Right atrium auricular region (tissue), 2 donors: ENCODE measurements at regions not wholly inside any gene's neighbourhood (a gene's known extent, or its start where the extent isn't known, plus 50 kb on each side); places are given as distances from the start of the nearest gene placed in this dataset.

ENCODE experiments used
- DNase-seq: peaks from one replicate; pipeline ENCODE4 v3.0.0-alpha.2; 2019; ENCODE audit warnings: low spot score
- H3K27ac ChIP-seq, 2 donors: fragments of 200-600 bp; sonication (generic); 1 replicate in 1 of 2; 2 replicates in 1 of 2; pipeline ENCODE4 v1.5.1; 2016 to 2019
- H3K27me3 ChIP-seq, 2 donors: fragments of 200-600 bp; sonication (generic); one replicate each; pipeline versions ENCODE4 v1.5.1 to v1.6.0; 2017 to 2019
- H3K36me3 ChIP-seq: fragments of 200-600 bp; sonication (generic); one replicate; pipeline ENCODE4 v1.5.1; 2016
- H3K4me1 ChIP-seq, 2 donors: fragments of 200-600 bp; sonication (generic); one replicate each; pipeline versions ENCODE4 v1.5.1 to v1.6.0; 2017 to 2019
- H3K4me3 ChIP-seq, 2 donors: fragments of 200-600 bp; sonication (generic); 1 replicate in 1 of 2; 2 replicates in 1 of 2; pipeline ENCODE4 v1.5.1; 2017 to 2019; ENCODE audit warnings: mild to moderate bottlenecking in 1 of 2, moderate library complexity in 1 of 2
- H3K9me3 ChIP-seq, 2 donors: fragments of 200-600 bp; sonication (generic); one replicate each; pipeline ENCODE4 v1.5.1; 2019
- TF ChIP-seq, protein P1 (sequence below), 2 donors: fragments of 200-600 bp; sonication (generic); IDR thresholded peaks; one replicate each; pipeline ENCODE4 v1.5.1; 2019; ENCODE audit warnings: antibody characterized with exemption in 2 of 2

DNA sequence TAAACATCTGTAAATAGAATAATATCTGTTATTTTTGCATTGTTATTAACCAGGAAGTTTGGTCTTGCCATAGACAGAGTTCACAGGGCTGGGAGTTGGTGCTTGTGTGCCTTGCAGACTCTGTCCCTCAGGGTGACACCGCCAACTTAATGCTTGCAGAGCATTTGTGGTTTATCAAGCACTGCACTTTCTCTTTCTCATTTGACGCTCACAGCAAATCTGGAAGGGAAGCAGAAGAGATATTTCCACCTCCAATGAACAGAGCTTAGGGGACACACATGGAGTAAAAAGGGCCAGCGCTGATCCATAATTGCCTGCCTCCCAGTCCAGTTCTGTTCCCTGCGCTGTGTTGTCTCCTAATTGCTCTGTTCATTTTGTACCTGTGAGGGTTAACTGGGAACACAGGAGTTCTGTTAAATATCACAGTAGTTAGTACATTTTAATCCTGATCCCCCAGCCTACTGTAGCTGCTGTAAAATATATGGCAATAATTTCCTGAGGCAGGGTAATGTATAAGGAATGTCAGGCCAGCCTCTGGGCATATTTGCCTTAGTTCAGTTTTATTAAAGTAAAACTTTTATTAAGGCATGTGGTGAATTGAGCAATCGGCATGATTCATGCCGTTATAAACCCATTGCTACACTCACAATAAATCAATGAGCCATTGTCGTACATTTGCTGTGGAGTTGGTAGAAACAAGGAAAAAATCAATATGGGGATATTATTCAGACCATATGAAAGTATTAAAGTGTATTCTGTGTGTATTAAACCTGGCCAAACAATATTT, 182.5 kb upstream of the OSR1 start:
- H3K36me3 ChIP-seq, result no peaks in the 10 kb centered on the region
- TF ChIP-seq, protein P1, sequence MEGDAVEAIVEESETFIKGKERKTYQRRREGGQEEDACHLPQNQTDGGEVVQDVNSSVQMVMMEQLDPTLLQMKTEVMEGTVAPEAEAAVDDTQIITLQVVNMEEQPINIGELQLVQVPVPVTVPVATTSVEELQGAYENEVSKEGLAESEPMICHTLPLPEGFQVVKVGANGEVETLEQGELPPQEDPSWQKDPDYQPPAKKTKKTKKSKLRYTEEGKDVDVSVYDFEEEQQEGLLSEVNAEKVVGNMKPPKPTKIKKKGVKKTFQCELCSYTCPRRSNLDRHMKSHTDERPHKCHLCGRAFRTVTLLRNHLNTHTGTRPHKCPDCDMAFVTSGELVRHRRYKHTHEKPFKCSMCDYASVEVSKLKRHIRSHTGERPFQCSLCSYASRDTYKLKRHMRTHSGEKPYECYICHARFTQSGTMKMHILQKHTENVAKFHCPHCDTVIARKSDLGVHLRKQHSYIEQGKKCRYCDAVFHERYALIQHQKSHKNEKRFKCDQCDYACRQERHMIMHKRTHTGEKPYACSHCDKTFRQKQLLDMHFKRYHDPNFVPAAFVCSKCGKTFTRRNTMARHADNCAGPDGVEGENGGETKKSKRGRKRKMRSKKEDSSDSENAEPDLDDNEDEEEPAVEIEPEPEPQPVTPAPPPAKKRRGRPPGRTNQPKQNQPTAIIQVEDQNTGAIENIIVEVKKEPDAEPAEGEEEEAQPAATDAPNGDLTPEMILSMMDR (IDR thresholded peaks at IDR 0.05), result no peak
- DNase-seq, result no peak
- H3K4me3 ChIP-seq, result no peak overlapping the region
- H3K4me1 ChIP-seq, result no peaks in the 10 kb centered on the region
- H3K27ac ChIP-seq, result no peak overlapping the region
- no peaks in the 10 kb centered on the region for H3K27me3 ChIP-seq
- H3K9me3 ChIP-seq, result peaks cover 0 to 3% of the 10 kb centered on the region in 2 donors

DNA sequence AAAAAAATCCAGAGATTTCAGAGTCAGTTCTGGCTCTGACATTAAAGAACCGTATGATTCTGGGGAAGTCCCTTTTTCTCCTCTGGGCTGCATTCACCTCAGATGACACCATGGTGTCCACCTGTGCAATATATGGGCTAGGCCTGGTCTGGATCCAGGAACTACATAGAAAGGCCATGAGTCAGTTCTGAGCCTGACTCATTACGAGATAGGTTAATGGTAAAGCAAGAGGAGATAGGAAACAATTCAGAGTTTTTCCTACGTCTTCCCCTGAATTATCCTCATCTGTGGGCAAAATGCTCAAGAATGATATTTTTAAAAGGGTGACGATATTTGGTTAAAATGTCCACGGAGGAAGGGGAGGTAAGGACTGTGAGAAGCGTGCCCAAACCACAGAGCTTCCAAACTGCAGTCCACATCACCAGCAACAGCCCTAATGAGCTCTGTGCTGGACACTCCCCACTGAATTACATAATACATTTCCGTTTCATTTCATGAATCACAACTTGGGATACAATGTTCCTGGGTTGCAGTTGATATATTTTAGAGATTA, 180.1 kb upstream of the OSR1 start:
- peaks cover 0 to 3% of the 10 kb centered on the region in 2 donors for H3K9me3 ChIP-seq
- TF ChIP-seq, protein P1 (IDR thresholded peaks at IDR 0.05), result no peak
- no peaks in the 10 kb centered on the region for H3K36me3 ChIP-seq
- DNase-seq, result no peak
- no peaks in the 10 kb centered on the region for H3K4me1 ChIP-seq
- no peaks in the 10 kb centered on the region for H3K27me3 ChIP-seq
- no peak overlapping the region for H3K4me3 ChIP-seq
- peak overlapping the region in 1 of 2 donors; percentile 21 for H3K27ac ChIP-seq

DNA sequence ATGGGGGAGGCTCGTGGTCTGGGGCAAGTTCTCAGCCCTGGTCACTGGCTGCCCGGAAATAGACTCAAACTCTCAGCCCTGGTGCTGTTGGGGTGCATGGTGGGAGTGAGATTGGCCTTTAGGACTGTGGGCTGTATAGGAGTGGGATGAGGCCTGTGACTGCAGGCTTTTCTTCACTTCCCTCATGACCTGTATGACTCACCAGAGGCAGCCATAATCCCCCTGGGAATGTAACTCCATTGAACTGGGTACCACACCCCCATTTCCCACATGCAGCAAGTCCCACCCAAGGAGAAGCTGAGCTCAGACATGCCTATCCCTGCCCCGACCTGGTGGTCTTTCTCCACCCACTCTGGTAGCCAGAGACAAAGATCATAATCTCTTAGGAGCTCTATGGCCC, 177.7 kb upstream of the OSR1 start:
- no peak for DNase-seq
- H3K9me3 ChIP-seq, result peaks cover 0 to 3% of the 10 kb centered on the region in 2 donors
- H3K4me3 ChIP-seq, result no peak overlapping the region
- H3K27me3 ChIP-seq, result no peaks in the 10 kb centered on the region
- H3K27ac ChIP-seq, result no peak overlapping the region
- TF ChIP-seq, protein P1 (IDR thresholded peaks at IDR 0.05), result no peak
- H3K36me3 ChIP-seq, result no peaks in the 10 kb centered on the region
- H3K4me1 ChIP-seq, result no peaks in the 10 kb centered on the region

DNA sequence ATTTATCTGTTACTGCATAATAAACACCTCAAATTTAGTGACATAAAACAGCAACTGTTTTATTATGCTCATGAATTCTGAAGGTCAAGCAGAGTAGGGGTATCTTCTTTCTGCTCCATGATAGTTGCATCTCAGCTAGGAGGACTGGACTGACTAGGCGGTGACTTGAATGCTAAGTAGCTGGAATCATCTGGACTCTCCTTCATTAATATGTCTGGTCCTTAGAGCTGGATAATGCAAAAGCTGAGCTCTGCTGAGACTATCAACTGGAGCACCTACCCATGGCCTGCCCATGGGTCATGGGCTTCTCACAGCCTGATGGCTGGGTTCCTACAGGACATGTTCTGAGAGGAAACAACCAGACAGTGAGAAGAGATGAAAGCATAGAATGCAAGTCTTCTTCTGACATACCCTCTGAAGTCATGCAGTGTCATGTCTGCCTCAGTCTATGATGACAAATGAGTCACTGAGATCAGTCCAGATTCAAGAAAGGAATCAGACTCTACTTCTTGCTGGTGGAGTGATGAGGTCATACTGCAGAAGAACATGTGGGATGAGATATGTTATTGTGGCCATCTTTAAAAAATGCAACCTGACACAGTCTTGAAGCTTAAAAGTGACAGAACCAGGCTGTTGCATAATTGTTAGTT, 174.2 kb upstream of the OSR1 start:
- H3K27ac ChIP-seq, result no peak overlapping the region
- no peaks in the 10 kb centered on the region for H3K36me3 ChIP-seq
- no peaks in the 10 kb centered on the region for H3K4me1 ChIP-seq
- DNase-seq, result no peak
- TF ChIP-seq, protein P1 (IDR thresholded peaks at IDR 0.05), result no peak
- H3K9me3 ChIP-seq, result peaks cover 0 to 3% of the 10 kb centered on the region in 2 donors
- no peaks in the 10 kb centered on the region for H3K27me3 ChIP-seq
- no peak overlapping the region for H3K4me3 ChIP-seq

DNA sequence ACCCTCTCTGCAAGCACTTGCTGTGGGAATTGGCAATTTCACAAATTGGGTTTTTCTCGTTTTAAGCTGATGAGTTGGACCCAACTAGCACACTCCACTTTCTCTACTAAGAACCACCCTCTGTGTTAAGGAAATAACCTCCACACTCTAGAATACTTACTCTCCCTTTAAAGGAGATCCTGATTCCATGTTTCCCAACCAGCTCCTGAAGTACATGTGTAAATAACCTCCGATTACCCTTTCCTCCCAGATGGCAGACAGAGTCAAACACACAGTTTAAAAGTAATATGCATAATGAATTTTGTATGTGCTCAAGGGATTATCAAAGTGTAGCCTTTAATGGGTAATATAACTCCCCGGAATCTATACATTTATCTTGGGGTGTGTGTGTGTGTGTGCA, 171.3 kb upstream of the OSR1 start:
- no peak overlapping the region for H3K27ac ChIP-seq
- H3K36me3 ChIP-seq, result no peaks in the 10 kb centered on the region
- TF ChIP-seq, protein P1 (IDR thresholded peaks at IDR 0.05), result no peak
- no peak for DNase-seq
- H3K4me1 ChIP-seq, result no peaks in the 10 kb centered on the region
- H3K4me3 ChIP-seq, result no peak overlapping the region
- H3K27me3 ChIP-seq, result no peaks in the 10 kb centered on the region
- H3K9me3 ChIP-seq, result no peaks in the 10 kb centered on the region
